OCI-LY7 (cell line): ENCODE measurements at regions not wholly inside any gene's neighbourhood (a gene's known extent, or its start where the extent isn't known, plus 50 kb on each side); places are given as distances from the start of the nearest gene placed in this dataset.
"Not testable (repeated sequence)": the region's sequence is repeated elsewhere in the genome, so short reads cannot be mapped to it uniquely, and the experiment has no call there.

Experiments used
- BruUV-seq: library from RNA; stranded (reverse); fragments of 400-500 nt; replicated peaks from 2 replicates; lab custom pipeline; 2021; lab: Mats Ljungman, UMichigan
- CTCF ChIA-PET: fragments of 300-600 bp; sonication (Branson Sonifier 250); formaldehyde crosslinking; loops from one replicate; lab custom pipeline; 2022; ENCODE audit warnings: antibody characterized with exemption; ENCODE audit not compliant: unreplicated experiment; lab: Charles Lee
- POLR2A ChIA-PET: fragments of 300-600 bp; sonication (Branson Sonifier 250); formaldehyde crosslinking; loops from one replicate; lab custom pipeline; 2022; ENCODE audit warnings: antibody characterized with exemption; lab: Charles Lee
- DNase-seq: peaks from one replicate; pipeline ENCODE4 v3.0.0-alpha.2; 2015; ENCODE audit warnings: low spot score
- H2AFZ ChIP-seq: fragments of 200-600 bp; sonication (generic), shearing (Covaris generic); 2 replicates; pipeline ENCODE4 v1.6.1; 2014; ENCODE audit warnings: mild to moderate bottlenecking, antibody characterized with exemption, low read length, moderate library complexity
- H3K27ac ChIP-seq: fragments of 200-600 bp; sonication (generic); 2 replicates; pipeline ENCODE4 v1.5.1; 2014; ENCODE audit warnings: mixed run types, low read depth, mild to moderate bottlenecking, moderate library complexity, low read length, inconsistent platforms; ENCODE audit not compliant: poor library complexity, severe bottlenecking
- H3K36me3 ChIP-seq: fragments of 200-600 bp; sonication (generic); 2 replicates; pipeline ENCODE4 v1.6.1; 2014; ENCODE audit warnings: mild to moderate bottlenecking, antibody characterized with exemption, low read length, moderate library complexity, mixed read lengths; ENCODE audit not compliant: insufficient read depth
- H3K4me1 ChIP-seq: fragments of 200-600 bp; sonication (generic); 2 replicates; pipeline ENCODE4 v1.5.1; 2014; ENCODE audit warnings: mild to moderate bottlenecking, low read length; ENCODE audit not compliant: insufficient read depth, poor library complexity, severe bottlenecking
- H3K4me2 ChIP-seq: fragments of 200-600 bp; sonication (generic); 2 replicates; pipeline ENCODE4 v1.6.1; 2014; ENCODE audit warnings: mild to moderate bottlenecking, low read length
- H3K4me3 ChIP-seq: fragments of 200-600 bp; sonication (generic); 2 replicates; pipeline ENCODE4 v1.5.1; 2014; ENCODE audit warnings: mild to moderate bottlenecking, low read depth, low read length; ENCODE audit not compliant: poor library complexity, severe bottlenecking
- H3K79me2 ChIP-seq: fragments of 200-600 bp; sonication (generic); 2 replicates; pipeline ENCODE4 v1.6.1; 2016; ENCODE audit warnings: low read depth, mild to moderate bottlenecking, low read length, moderate library complexity, mixed read lengths; ENCODE audit not compliant: insufficient read depth
- H3K9me2 ChIP-seq: fragments of 200-600 bp; sonication (generic); 2 replicates; pipeline ENCODE4 v1.6.1; 2016; ENCODE audit warnings: mild to moderate bottlenecking, low read length, mixed read lengths; ENCODE audit not compliant: insufficient read depth
- H3K9me3 ChIP-seq: fragments of 200-600 bp; sonication (generic); 2 replicates; pipeline ENCODE4 v1.6.1; 2014; ENCODE audit warnings: mild to moderate bottlenecking, mixed run types, low read length, mixed read lengths
- H4K20me1 ChIP-seq: fragments of 200-600 bp; sonication (generic); 2 replicates; pipeline ENCODE4 v1.6.1; 2014; ENCODE audit warnings: mild to moderate bottlenecking, antibody characterized with exemption, low read length, moderate library complexity, mixed read lengths; ENCODE audit not compliant: insufficient read depth
- EZH2phosphoT487 ChIP-seq: fragments of 200-600 bp; sonication (generic); IDR thresholded peaks from 2 replicates; pipeline ENCODE4 v1.6.1; 2018; ENCODE audit warnings: low read depth, borderline replicate concordance, mild to moderate bottlenecking, mixed run types, antibody characterized with exemption, low read length, moderate library complexity, mixed read lengths
- intact Hi-C: fragments of 100-400 bp; cut with micrococcal nuclease; formaldehyde crosslinking; loops from one replicate; pipeline ENCODE4 v1.10.0; 2022; ENCODE audit not compliant: unreplicated experiment
- TF ChIP-seq, protein P1 (sequence below): fragments of 200-600 bp; sonication (generic); conservative IDR thresholded peaks from 2 replicates; pipeline ENCODE4 v1.5.1; 2014; ENCODE audit warnings: mild to moderate bottlenecking, antibody characterized with exemption, low read length, moderate library complexity, mixed read lengths

GRCh38 chr6:40874495-40874894 is 164.5 kb downstream of the UNC5CL start:
- DNase-seq, result peak; percentile 7
- Histone ChIP-seq H3K4me3 (no peak overlapping the region), H3K9me2 (no peaks in the 10 kb centered on the region), H3K27ac (no peak overlapping the region), H4K20me1 (no peaks in the 10 kb centered on the region), H3K9me3 (no peaks in the 10 kb centered on the region), H3K79me2 (no peaks in the 10 kb centered on the region), H3K4me2 (no peak overlapping the region), H2AFZ (no peak overlapping the region), H3K4me1 (no peaks in the 10 kb centered on the region), H3K36me3 (no peaks in the 10 kb centered on the region)
- POLR2A ChIA-PET, result no interaction called here
- TF ChIP-seq, protein P1, sequence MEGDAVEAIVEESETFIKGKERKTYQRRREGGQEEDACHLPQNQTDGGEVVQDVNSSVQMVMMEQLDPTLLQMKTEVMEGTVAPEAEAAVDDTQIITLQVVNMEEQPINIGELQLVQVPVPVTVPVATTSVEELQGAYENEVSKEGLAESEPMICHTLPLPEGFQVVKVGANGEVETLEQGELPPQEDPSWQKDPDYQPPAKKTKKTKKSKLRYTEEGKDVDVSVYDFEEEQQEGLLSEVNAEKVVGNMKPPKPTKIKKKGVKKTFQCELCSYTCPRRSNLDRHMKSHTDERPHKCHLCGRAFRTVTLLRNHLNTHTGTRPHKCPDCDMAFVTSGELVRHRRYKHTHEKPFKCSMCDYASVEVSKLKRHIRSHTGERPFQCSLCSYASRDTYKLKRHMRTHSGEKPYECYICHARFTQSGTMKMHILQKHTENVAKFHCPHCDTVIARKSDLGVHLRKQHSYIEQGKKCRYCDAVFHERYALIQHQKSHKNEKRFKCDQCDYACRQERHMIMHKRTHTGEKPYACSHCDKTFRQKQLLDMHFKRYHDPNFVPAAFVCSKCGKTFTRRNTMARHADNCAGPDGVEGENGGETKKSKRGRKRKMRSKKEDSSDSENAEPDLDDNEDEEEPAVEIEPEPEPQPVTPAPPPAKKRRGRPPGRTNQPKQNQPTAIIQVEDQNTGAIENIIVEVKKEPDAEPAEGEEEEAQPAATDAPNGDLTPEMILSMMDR, result peak; percentile 26; the same call in 1 of the 2 replicates
- no peak for TF ChIP-seq EZH2phosphoT487
- BruUV-seq, result no TSS peak
- intact Hi-C loops, result no loop called here
- CTCF ChIA-PET, result no interaction called here

- Histone ChIP-seq H2AFZ (no peak overlapping the region), H4K20me1 (no peaks in the 10 kb centered on the region), H3K4me1 (no peaks in the 10 kb centered on the region), H3K9me3 (no peaks in the 10 kb centered on the region), H3K4me2 (no peak overlapping the region), H3K27ac (no peak overlapping the region), H3K79me2 (no peaks in the 10 kb centered on the region), H3K4me3 (no peak overlapping the region), H3K36me3 (no peaks in the 10 kb centered on the region), H3K9me2 (no peaks in the 10 kb centered on the region)
- POLR2A ChIA-PET, result no interaction called here
- no peak for DNase-seq
- intact Hi-C loops, result no loop called here
- no peak for TF ChIP-seq EZH2phosphoT487
- TF ChIP-seq, protein P1, result no peak
- CTCF ChIA-PET, result no interaction called here
- BruUV-seq, result no TSS peak
Observed at GRCh38 chr6:40871424-40871823, 167.6 kb downstream of the UNC5CL start.

DNA sequence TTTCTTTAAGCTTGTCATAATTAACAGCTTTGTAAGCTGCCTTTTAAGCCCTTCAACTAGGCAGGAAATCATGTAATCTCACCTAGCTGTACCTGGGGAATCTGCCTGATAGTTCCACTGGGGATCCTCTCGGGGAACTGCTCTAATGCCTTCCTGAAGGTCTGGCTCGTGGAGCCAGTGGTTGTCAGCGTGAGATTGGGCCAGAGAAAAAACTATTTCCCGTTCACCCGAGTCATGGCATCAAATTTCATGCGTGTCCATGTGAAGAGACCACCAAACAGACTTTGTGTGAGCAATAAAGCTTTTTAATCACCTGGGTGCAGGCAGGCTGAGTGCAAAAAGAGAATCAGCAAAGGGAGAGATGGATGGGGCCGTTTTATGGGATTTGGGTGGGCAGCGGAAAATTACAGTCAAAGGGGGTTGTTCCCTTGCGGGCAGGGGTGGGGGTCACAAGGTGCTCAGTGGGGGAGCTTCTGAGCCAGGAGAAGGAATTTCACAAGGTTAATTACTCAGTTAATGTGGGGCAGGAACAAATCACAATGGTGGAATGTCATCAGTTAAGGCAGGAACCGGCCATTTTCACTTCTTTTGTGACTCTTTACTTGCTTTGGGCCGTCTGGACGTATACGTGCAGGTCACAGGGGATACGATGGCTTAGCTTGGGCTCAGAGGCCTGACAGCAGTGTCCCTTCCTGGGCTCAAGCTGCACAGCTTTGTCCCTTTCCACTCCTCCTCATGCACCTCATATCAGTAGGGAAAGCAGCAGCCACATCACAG is 170.7 kb downstream of the UNC5CL start:
- H3K9me2 ChIP-seq, H2AFZ ChIP-seq, H3K4me1 ChIP-seq, intact Hi-C loops, H3K4me2 ChIP-seq, DNase-seq, H3K36me3 ChIP-seq, POLR2A ChIA-PET, H3K9me3 ChIP-seq, H3K79me2 ChIP-seq, H3K27ac ChIP-seq, CTCF ChIA-PET, H3K4me3 ChIP-seq, H4K20me1 ChIP-seq, BruUV-seq: not testable (repeated sequence)

DNA sequence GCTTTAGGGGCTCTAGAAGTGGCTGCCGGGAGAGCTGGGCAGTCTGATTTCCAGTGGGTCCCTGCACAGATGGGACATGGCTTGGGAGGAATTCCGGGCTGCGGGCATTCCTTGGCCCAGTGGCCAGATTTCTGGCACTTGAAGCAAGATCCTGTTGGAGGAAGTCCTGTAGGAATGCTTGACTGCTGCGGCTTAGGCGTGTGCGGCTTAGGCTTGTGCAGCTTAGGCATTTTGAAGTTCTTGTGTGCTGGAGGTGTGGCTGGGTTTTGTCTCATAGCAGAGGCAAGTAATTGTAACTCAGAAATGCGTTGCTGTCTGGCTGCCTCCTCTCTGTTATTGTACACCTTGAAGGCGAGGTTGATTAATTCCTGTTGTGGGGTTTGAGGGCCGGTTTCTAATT is 171.5 kb downstream of the UNC5CL start:
- intact Hi-C loops, H2AFZ ChIP-seq, DNase-seq, H3K9me3 ChIP-seq, H3K4me2 ChIP-seq, H4K20me1 ChIP-seq, CTCF ChIA-PET, H3K4me1 ChIP-seq, H3K79me2 ChIP-seq, H3K36me3 ChIP-seq, H3K4me3 ChIP-seq, BruUV-seq, H3K27ac ChIP-seq, H3K9me2 ChIP-seq: not testable (repeated sequence)
- POLR2A ChIA-PET, result interaction anchor here (0.7 kb wide), 1 partner anchor 121 kb away, joined by 3 read pairs; no protein-coding TSS in a partner anchor

GRCh38 chr6:40865259-40865658 is 173.8 kb downstream of the UNC5CL start:
- H3K9me3 ChIP-seq, BruUV-seq, CTCF ChIA-PET, H3K27ac ChIP-seq, H3K9me2 ChIP-seq, H3K4me3 ChIP-seq, H3K4me1 ChIP-seq, intact Hi-C loops, H3K79me2 ChIP-seq, DNase-seq, H4K20me1 ChIP-seq, H3K4me2 ChIP-seq, H3K36me3 ChIP-seq, POLR2A ChIA-PET, H2AFZ ChIP-seq: not testable (repeated sequence)
